OCI-LY1 (cell line): ENCODE measurements at regions not wholly inside any gene's neighbourhood (a gene's known extent, or its start where the extent isn't known, plus 50 kb on each side); places are given as distances from the start of the nearest gene placed in this dataset.
"Not testable (repeated sequence)": the region's sequence is repeated elsewhere in the genome, so short reads cannot be mapped to it uniquely, and the experiment has no call there.

Experiments
- CTCF ChIP-seq: fragments of 200-600 bp; sonication (generic), shearing (Covaris generic); IDR thresholded peaks from 2 replicates; pipeline ENCODE4 v1.5.1; 2017; ENCODE audit warnings: mild to moderate bottlenecking, antibody characterized with exemption, low read length, moderate library complexity, mixed read lengths
- EZH2 ChIP-seq: fragments of 200-600 bp; sonication (generic), shearing (Covaris generic); IDR thresholded peaks from 2 replicates; pipeline ENCODE4 v1.8.0; 2017; ENCODE audit warnings: borderline replicate concordance, mixed run types, mild to moderate bottlenecking, antibody characterized with exemption, low read length, moderate library complexity, mixed read lengths

- TF ChIP-seq CTCF, EZH2: not testable (repeated sequence)
These were observed 741.5 kb downstream of the CDY1 start for GRCh38 chrY:26363442-26363841.
